Hippocampal formation (tissue), 2 donors: ENCODE measurements at regions not wholly inside any gene's neighbourhood (a gene's known extent, or its start where the extent isn't known, plus 50 kb on each side); places are given as distances from the start of the nearest gene placed in this dataset.
"Not testable (repeated sequence)": the region's sequence is repeated elsewhere in the genome, so short reads cannot be mapped to it uniquely, and the experiment has no call there.

ENCODE experiments used
- DNase-seq, 2 donors: peaks; one replicate each; lab custom pipeline; 2025; lab: John Stamatoyannopoulos, UW

DNA sequence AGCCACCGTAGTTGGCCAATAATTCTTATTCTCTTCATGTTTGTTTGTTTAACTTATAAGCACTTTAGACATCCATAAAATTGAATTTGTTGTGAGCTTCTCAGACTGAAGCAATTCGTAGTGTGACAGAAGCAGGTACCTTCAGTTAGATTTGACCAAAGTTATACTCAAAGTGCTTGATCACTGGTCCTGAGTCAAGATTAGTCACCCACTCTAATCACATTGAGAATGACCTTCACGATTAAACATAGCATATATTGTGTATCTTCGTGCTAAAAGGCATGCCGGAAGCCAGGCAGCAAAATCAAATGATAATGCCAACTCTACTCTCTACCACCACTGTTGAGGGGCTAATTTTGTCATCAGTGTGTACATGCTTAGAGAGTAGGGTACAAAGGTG is 763.7 kb upstream of the MBL2 start:
- no peak for DNase-seq

DNA sequence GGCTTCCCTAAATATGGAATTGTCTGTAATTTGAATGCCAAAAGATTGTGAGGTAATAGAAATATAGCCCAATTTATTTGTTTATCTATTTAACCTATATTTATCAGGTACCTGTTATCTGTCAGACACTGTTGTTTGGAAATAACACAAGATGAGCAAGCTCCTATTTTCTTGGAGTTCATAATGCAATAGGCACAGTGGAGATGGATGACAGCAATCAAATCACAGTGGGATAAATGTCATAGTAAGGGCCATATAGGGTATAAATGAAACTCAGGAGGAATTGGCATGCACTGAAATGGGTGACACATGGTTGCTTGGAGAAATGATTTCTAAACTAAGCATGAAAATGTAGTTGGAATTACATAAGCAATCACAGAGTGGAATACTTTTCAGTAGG is 761.8 kb upstream of the MBL2 start:
- DNase-seq = no peak

DNA sequence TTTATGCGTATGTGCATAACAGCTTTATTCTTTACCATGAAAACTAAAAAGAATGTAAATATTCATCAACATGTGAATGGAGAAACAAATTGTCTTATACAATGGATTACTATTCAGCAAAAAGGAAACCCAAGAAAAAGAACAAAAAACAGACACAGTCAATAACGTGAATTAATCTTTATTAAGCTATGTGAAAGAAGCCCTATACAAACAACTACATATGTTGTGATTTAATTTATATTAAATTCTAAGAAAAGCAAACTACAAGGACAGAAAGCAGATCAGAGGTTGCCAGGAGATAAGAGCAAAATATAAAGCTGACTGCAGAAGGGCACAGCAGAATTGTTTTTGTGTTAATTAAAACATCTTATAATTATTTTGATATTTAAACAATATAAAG is 756.4 kb upstream of the MBL2 start:
- DNase-seq = no peak

DNA sequence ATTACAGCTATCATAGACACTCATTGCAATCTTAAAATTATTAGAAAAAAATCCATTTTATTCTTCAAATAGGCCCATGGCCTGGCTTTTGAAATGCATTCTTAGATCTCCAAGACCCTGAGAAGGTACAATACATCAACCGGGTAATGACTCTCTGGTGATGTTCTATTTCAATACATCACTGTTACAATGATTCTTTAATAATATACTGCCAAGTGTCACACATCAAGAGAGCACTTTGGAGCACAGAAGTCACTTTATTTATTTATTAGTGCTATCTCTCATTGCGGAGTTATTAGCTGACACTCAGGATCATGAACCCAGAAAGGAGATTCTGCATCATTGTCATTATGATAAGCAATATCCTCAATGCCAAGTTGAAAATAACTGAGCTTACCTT is 748.5 kb upstream of the MBL2 start:
- DNase-seq = no peak

DNA sequence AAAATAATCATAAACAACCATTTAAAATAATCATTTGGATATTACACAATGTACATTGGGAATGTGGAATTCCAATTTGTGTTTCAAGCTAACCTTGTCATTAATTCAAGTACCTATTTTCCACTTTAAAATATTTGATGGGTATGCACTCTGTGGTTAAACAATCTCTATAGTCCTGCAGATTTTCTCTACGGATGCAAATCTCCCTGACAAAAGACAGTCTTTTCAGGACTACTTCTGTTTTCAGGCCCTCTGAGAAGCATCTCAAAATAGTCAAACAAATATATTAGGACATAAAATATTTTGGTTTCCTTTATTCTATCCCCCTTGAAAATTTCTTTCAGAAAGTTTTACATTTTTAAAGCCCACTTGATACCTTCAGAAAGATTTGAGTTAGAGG is 735.6 kb upstream of the MBL2 start:
- no peak for DNase-seq

DNA sequence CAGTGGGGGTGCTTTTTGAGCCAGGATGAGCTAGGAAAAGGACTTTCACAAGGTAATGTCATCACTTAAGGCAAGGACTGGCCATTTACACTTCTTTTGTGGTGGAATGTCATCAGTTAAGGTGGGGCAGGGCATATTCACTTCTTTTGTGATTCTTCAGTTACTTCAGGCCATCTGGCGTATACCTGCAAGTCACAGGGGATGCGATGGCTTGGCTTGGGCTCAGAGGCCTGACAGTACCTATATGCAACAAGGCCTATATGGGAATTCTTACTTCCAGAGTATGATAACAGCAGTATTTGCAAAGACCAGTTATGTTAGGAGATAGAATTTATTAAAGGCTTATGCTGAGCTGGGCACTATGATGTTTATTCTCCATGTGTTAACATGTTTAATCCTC is 731.9 kb upstream of the MBL2 start:
- DNase-seq = not testable (repeated sequence)

DNA sequence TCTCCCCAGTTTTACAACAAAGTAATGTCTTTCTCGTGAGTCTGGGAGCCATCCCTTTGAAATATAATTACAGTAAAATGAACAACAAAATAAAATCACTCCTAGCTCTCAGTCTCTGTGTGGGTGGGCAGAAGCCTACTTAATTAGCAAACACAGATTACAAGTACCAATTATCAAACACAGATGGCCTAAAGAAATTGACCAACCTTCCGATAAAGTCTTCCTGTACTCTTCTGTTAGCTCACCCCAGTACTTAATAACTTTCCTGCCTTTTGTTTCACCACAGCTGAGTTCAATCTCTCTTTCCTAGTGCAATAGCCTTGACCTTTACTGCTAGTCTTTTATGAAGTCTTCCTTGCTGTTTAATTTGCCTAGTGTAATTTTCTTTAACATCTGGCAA is 719.2 kb upstream of the MBL2 start:
- no peak for DNase-seq

DNA sequence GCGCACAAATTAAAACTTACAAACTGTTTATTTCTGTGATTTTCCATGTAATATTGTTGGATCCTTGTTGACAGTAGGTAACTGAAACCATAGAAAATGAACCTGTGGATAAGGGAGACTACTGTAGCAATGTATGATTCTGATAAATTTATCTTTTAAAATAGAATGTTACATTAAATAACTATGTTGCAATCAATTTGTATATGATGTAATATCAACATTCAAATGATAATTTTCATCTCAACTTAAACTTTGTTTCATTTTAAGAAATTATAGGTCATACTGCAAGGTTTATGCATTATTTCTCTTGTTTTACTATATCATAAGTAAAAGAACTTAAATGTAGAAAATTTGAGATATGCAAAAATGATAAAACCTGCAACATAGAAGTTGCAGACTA is 718.0 kb upstream of the MBL2 start:
- DNase-seq = no peak

DNA sequence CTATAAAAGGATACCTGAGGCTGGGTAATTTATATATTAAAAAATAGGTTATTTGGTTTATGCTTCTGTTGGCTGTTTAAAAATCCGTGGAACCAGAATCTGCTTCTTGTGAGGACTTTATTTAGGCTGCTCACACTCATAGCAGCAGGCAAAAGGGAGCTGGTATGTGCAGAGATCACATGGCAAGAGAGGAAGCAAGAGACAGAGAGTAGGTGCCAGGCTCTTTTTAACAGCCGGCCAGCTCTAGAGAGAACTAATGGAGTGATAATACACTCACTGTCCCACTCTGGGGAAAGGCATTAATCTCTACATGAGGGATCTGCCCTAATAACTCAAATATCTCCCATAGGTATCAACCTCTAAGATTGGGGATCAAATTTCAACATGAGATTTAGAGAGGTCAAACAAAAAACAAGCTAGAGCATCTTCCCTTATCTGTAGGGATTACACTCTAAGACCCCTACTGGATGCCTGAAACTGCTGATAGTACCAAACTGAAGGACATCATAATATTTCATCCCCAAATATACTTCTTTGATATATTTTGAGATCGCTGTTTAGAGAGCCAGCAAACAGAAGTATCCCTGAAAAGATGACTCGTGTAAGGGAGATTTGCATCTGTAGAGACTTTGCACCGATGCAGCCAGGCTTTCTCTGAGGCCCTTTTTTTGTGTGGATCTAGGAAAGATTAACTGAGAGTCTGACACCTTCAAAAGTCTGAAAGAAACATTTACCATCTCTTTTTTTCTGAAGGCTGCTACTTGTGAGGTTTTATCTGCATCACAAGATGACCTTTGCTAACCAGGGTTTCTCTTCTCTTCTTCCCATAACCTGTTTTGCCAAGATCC is 717.0 kb upstream of the MBL2 start:
- no peak for DNase-seq

DNA sequence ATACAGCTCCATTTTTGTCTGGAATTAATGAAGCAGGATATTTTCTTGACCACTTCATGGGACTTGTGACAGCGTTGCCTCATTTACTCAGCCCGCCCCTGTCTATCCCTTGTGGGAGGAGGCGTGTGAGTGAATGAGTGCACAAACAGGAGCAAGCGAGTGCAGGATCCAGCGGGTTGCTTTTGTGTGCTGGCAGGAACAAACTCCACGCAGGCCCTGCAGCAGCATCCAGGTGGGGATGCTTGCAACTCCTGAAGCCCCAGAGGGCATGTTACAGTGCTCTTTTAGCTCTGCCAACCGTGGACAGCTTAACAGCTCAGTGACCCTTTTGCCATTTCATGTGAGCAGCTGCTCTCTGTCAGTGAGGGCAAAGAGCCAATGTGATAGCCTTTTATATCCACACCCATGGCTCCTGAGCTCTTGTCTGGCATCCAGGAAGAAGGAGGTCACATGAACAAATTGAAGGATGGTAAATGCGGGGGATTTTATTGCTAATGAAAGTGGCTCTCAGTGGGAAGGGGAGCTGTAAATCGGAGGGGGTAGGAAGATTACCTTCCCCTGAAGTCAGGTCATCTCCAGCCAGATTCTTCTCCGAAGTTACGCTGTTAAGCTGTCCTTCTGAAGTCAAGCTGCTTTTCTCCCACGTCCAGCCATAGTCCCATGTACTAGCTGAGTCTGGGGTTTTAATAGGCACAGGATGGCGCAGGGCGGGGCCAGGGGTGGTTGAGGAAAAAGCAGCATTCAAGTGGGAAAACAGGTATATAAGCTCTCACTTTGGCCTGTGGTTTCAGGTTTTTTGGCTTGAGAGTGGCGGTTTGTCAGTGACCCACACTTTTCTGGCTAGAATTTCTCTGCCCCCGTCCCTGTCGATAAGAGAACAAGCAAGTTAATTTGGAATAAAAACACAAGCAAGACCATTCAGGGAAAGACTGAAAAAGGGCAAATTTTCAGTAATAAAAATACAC is 714.7 kb upstream of the MBL2 start:
- no peak for DNase-seq

DNA sequence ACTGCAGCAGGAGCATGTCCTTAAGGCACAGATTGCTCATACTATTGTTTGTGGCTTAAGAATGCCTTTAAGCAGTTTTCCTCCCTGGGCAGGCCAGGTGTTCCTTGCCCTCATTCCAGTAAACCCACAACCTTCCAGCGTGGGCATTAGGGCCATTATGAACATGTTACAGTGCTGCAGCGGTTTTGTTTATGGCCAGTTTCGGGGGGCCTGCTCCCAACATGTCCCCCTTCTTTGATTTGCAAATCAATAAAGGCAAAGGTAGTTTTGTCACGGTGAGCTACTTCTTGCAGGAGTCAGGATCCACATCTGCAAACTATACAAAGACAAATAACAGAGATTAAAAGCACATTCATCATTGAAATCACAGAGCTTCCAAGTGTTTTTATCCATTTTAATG is 712.8 kb upstream of the MBL2 start:
- DNase-seq = not testable (repeated sequence)

DNA sequence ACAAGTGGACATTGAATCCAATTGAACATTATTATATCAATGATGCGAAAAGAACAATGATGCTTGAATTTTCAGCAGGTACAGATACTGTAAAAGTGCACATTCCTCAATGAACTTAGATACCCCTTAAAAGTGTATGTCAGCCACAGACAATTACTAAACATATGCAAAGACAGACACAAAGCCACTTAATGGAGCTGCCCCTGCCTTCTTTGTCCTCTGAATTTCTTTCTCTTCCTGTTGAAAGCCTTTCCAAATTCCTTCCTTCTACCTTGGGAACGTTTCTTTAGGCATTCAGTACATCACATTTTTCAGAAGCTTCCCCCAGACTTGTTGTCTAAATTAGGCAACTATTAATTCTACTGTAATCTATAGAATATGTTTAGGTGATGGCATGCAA is 706.8 kb upstream of the MBL2 start:
- no peak for DNase-seq

DNA sequence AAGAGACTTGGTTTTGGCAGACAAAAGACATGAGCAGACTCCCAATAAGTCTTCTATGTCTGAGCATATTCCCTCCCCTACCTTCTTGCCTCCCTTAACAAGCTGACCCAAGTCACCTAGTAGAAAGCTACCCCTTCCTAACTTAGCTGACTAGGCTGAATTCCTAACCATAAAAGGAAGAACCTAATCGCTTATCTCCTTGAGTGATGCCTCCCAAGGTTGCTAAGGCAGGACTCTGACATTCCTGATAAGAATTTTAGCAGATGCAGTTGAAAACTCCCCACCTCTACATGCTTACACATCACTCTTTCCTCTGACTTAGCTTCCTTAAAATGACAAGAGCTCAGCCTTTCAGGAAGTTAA is 704.7 kb upstream of the MBL2 start:
- no peak for DNase-seq

DNA sequence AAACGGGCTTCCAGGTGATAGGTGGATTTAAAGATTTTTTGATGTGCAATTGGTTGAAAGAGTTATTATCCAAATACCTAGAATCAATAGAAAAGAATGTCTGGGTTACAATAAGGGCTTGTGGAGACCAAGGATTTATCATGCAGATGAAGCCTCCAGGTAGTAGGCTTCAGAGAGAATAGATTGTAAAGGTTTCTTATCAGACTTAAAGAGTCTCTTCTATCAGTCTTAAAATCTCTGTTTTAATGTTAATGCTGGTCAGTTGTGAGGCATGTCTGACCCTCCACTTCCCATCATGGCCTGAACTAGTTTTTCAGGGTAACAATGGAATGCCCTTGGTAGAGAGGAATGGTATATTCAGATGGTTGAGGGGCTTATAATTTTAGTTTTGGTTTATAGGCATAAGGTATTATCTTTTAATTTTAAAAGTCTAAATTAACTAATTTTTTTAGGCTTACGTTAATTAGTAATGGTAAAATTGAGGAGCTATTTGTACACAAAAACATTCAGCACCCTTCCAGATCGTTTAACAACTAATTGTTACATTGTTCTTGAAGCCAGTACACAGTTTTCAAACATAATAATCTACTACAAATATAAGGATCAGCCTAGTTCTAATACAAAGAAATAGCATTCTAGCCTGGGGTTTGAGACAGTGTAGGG is 704.2 kb upstream of the MBL2 start:
- no peak for DNase-seq

DNA sequence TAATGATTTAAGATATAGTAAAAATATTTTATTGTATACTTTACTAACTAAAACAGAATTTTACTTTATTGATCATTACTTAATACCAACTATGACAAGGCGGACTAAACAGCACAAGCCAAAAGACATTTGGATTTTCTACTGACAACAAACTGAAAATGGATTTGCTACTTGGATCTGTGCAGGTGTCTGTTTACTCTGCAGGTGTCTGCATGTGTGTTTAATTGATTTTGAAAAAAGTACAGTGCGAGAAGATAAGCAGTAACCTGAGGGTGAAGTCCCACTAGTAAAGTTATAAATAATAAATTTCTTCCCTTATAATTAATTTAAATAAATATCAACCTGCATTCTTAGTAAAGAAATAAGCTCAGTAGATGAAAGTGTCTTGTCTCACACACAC is 696.8 kb upstream of the MBL2 start:
- no peak for DNase-seq

DNA sequence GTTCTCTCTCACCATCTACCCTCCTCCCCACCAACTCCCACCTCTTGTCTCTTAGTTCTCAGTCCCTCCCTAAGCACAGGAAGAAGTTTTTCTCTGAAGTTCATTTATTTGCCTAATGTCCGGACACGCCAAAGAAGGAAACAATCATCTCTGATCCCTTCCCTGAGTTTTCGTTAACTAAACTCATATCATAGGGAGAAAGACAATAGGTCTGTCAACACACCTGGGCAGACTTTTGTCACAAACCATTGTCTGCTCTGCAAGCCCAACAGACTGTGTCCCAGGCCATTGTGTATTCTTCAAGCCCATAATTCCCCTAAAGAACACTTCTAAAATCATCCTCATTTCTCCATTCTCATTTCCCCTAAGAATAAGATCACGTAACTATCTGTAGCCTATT is 691.0 kb upstream of the MBL2 start:
- no peak for DNase-seq

DNA sequence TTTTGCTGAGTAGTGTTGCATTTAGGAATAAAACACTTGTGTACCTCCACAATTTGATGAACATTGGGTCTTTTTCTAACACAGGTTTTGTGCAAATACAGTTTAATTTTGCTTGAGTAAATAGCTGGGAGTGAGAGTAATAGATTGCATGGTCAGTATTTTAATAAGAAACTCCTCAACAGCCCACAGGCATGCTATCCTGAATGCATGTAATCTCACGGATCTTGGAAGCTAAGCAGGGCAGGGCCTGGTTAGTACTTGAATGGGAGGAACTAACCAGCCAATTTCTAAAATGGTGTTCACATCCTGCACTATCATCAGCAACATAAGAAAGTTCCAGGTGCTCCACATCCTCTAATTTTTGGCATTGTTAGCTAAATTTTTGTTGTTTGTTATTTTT is 685.4 kb upstream of the MBL2 start:
- DNase-seq = no peak

DNA sequence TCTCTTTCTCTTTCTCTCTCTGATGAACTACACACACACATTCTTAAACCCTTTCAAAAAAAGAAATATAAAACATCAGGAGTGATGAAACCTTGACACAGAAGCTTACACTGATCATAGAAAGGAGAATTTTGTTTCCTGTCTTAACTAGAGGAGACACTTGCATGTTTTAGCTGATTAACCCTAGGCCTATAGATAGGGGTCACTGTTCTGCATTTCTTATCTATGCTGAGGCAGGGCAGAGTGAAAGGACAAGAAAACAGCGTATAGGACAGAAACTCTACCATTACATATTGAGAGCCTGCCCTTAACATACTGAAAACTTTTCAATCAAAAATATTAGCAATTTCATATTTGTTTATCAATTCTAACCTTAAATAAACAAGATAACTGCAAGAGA is 680.6 kb upstream of the MBL2 start:
- no peak for DNase-seq

DNA sequence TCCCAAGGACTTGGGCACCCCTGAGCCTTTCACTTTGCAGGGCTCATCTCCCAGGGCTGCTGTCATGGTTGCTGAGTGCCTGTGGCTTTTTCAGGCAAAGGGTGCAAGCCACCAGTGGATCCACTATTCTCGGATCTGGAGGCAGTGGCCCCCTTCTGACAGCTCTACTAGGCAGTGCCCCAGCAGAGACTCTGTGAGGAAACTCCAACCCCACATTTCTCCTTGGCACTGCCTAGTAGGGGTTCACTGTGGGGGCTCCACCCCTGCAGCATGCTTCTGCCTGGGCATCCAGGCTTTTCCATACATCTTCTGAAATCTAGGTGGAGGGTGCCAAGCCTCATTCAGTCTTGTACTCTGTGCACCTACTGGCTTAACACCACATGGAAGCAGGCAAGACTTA is 675.0 kb upstream of the MBL2 start:
- no peak for DNase-seq

DNA sequence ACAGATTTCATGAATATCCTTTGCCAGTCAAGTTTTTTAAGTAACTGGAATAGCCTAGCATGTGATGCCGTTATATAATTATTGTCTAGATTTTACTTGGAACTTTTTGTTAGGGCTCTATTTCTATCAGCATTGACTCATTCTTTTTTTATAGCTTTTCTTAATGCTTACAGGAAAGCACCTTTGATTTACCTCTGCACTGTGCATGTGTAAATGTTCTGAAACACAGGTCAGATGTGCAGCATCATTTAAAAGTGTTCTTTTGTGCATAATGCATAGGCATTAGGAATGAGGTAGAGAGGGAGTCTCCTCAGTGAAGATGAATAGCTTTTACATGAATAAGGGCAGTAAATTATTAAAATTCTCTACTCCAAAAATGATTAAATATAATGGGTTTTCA is 669.3 kb upstream of the MBL2 start:
- DNase-seq = no peak

DNA sequence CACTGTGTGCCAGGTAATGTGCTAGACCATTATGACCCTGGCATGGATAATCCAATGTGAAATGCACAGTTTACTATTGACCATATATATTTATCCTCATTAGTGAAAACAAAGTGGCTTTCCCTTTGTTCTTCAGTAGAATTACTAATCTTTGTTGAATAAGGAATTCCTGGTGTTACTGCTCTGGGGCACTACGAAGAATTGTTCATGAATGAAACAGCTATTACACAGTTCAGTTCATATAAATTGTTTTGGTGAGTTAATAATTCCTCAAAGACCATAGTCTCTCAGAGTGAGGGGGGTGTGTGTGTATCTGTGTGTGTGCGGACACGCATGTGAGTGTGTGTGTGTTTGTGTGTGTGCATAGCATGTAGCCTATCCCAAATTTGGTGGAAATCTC is 668.0 kb upstream of the MBL2 start:
- DNase-seq = no peak

DNA sequence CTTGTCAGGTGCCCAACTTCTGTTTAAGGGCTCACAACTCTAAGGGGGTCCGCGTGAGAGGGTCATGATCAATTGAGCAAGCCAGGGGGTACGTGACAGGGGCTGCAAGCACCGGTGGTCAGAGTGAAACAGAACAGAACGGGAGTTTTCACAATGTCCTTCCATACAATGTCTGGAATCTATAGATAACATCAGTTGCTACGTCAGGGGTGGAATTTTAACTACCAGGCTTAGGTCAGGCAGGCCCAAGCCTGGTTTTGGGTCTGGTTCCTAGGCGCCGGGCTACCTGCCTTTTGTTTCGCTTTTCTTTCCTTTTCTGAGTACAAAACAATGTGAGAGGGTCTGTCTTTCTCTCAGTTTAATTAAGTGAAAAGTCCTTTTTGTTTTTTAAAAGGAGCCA is 666.5 kb upstream of the MBL2 start:
- DNase-seq = not testable (repeated sequence)

DNA sequence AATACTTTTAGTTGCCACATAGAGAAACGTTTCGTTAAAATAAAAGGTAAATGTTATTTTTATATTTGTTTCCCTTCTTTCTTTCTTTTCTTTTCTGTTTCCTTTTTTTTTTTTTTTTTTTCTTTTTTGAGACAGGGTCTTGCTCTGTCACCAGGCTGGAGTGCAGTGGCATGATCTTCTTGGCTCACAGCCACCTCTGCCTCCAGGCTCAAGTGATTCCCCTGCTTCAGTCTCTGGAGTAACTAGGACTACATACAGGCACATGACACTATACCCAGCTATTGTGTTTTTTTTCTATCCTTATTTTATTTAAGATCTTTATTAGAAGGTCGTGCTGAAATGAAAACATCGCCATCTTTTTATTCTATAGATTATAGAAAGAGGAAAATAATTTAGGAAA is 661.8 kb upstream of the MBL2 start:
- DNase-seq = no peak
